Astrocyte (in vitro differentiated cells and primary cell): ENCODE measurements at regions not wholly inside any gene's neighbourhood (a gene's known extent, or its start where the extent isn't known, plus 50 kb on each side); places are given as distances from the start of the nearest gene placed in this dataset.
A peak's percentile ranks its signal among the peaks of the same experiment; 100 is the strongest.
"Not testable (repeated sequence)": the region's sequence is repeated elsewhere in the genome, so short reads cannot be mapped to it uniquely, and the experiment has no call there.

ENCODE experiments used
- DNase-seq: peaks from one replicate; pipeline ENCODE4 v3.0.0-alpha.2; 2010; ENCODE audit warnings: low read depth
- FAIRE-seq: peaks from 2 replicates; lab custom pipeline; 2011; peaks lifted over from hg19 to GRCh38; lab: Jason Lieb, UNC
- H2AFZ ChIP-seq: 2 replicates; pipeline ENCODE4 v1.6.0; 2012; ENCODE audit warnings: low read depth, low read length, inconsistent platforms
- H3K27ac ChIP-seq: 2 replicates; pipeline ENCODE4 v1.5.1; 2011; ENCODE audit warnings: low read depth, low read length, inconsistent platforms
- H3K27me3 ChIP-seq: 2 replicates; pipeline ENCODE4 v1.6.0; 2011; ENCODE audit warnings: low read length, inconsistent platforms; ENCODE audit not compliant: insufficient read depth
- H3K36me3 ChIP-seq: 2 replicates; pipeline ENCODE4 v1.5.1; 2011; ENCODE audit warnings: low read length, inconsistent platforms; ENCODE audit not compliant: insufficient read depth
- H3K4me1 ChIP-seq: 2 replicates; pipeline ENCODE4 v1.5.1; 2011; ENCODE audit warnings: low read length, inconsistent platforms; ENCODE audit not compliant: insufficient read depth
- H3K4me2 ChIP-seq: 2 replicates; pipeline ENCODE4 v1.6.0; 2012; ENCODE audit warnings: low read length, inconsistent platforms
- H3K4me3 ChIP-seq: 2 replicates; pipeline ENCODE4 v1.5.1; 2011; ENCODE audit warnings: low read depth, mild to moderate bottlenecking, low read length, inconsistent platforms; ENCODE audit not compliant: insufficient read depth
- H3K79me2 ChIP-seq: 2 replicates; pipeline ENCODE4 v1.6.0; 2012; ENCODE audit warnings: mild to moderate bottlenecking, low read length, inconsistent platforms; ENCODE audit not compliant: insufficient read depth
- H3K9ac ChIP-seq: 2 replicates; pipeline ENCODE4 v1.6.0; 2012; ENCODE audit warnings: mild to moderate bottlenecking, low read length, inconsistent platforms
- H3K9me3 ChIP-seq: 2 replicates; pipeline ENCODE4 v1.5.1; 2012; ENCODE audit warnings: low read depth, mild to moderate bottlenecking, low read length, inconsistent platforms; ENCODE audit not compliant: insufficient read depth
- H4K20me1 ChIP-seq: 2 replicates; pipeline ENCODE4 v1.6.0; 2012; ENCODE audit warnings: low read length, inconsistent platforms; ENCODE audit not compliant: insufficient read depth
- H3K27ac Mint-ChIP-seq: one replicate; pipeline ENCODE4 v1.8.0; 2021; ENCODE audit warnings: mild to moderate bottlenecking, mixed read lengths; ENCODE audit not compliant: unreplicated experiment
- H3K27me3 Mint-ChIP-seq: one replicate; pipeline ENCODE4 v1.8.0; 2021; ENCODE audit warnings: low read depth, mixed read lengths; ENCODE audit not compliant: unreplicated experiment
- H3K36me3 Mint-ChIP-seq: one replicate; pipeline ENCODE4 v1.8.0; 2021; ENCODE audit warnings: low read depth, mixed read lengths; ENCODE audit not compliant: unreplicated experiment
- H3K4me1 Mint-ChIP-seq: one replicate; pipeline ENCODE4 v1.8.0; 2021; ENCODE audit warnings: low read depth, mixed read lengths; ENCODE audit not compliant: unreplicated experiment
- H3K4me3 Mint-ChIP-seq: one replicate; pipeline ENCODE4 v1.8.0; 2021; ENCODE audit warnings: mild to moderate bottlenecking, moderate library complexity, mixed read lengths; ENCODE audit not compliant: unreplicated experiment
- H3K9me3 Mint-ChIP-seq: one replicate; pipeline ENCODE4 v1.8.0; 2021; ENCODE audit warnings: mild to moderate bottlenecking, mixed read lengths; ENCODE audit not compliant: unreplicated experiment
- EZH2 ChIP-seq: IDR thresholded peaks from 2 replicates; pipeline ENCODE4 v1.6.1; 2012; ENCODE audit warnings: mild to moderate bottlenecking, low read length, inconsistent platforms; ENCODE audit not compliant: insufficient read depth
- TF ChIP-seq, protein P1 (sequence below): IDR thresholded peaks from 2 replicates; pipeline ENCODE4 v1.5.1; 2011; ENCODE audit warnings: low read depth, mild to moderate bottlenecking, inconsistent platforms, low read length, moderate library complexity; ENCODE audit not compliant: insufficient read depth

DNA sequence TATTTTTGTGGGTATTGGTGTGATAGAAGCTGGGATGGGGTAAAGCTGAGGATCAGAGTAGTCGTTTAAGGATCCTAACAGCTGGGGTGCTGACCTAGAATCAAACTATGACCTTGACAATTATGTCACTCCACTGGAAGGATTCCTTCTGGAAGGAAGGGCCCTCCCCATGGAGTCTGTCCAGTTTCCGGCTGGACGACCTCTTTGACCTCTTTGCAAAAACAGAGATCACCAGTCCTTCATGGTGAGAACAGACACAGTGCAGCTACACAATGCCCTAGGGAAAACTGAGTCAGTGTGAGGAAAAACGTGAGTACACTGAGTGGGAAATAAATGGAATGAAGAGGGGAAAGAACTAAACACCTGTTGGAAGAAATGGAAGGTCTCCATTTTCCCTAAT, 445.6 kb downstream of the MAT2B start:
- Mint-ChIP-seq H3K9me3 (peaks cover 3% of the 10 kb centered on the region), H3K27ac (no peak overlapping the region), H3K36me3 (no peaks in the 10 kb centered on the region), H3K4me1 (peaks cover 2% of the 10 kb centered on the region), H3K27me3 (peaks cover 2% of the 10 kb centered on the region), H3K4me3 (no peak overlapping the region)
- no peak overlapping the region for H3K9ac ChIP-seq
- no peaks in the 10 kb centered on the region for H3K36me3 ChIP-seq
- no peak overlapping the region for H3K4me2 ChIP-seq
- FAIRE-seq: no peak
- DNase-seq: no peak
- no peaks in the 10 kb centered on the region for H3K9me3 ChIP-seq
- H3K4me3 ChIP-seq: no peak overlapping the region
- no peaks in the 10 kb centered on the region for H3K79me2 ChIP-seq
- no peaks in the 10 kb centered on the region for H4K20me1 ChIP-seq
- no peak for TF ChIP-seq EZH2
- TF ChIP-seq, protein P1, sequence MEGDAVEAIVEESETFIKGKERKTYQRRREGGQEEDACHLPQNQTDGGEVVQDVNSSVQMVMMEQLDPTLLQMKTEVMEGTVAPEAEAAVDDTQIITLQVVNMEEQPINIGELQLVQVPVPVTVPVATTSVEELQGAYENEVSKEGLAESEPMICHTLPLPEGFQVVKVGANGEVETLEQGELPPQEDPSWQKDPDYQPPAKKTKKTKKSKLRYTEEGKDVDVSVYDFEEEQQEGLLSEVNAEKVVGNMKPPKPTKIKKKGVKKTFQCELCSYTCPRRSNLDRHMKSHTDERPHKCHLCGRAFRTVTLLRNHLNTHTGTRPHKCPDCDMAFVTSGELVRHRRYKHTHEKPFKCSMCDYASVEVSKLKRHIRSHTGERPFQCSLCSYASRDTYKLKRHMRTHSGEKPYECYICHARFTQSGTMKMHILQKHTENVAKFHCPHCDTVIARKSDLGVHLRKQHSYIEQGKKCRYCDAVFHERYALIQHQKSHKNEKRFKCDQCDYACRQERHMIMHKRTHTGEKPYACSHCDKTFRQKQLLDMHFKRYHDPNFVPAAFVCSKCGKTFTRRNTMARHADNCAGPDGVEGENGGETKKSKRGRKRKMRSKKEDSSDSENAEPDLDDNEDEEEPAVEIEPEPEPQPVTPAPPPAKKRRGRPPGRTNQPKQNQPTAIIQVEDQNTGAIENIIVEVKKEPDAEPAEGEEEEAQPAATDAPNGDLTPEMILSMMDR: no peak
- H3K4me1 ChIP-seq: no peaks in the 10 kb centered on the region
- H3K27ac ChIP-seq: no peak overlapping the region
- no peak overlapping the region for H2AFZ ChIP-seq
- no peaks in the 10 kb centered on the region for H3K27me3 ChIP-seq

DNA sequence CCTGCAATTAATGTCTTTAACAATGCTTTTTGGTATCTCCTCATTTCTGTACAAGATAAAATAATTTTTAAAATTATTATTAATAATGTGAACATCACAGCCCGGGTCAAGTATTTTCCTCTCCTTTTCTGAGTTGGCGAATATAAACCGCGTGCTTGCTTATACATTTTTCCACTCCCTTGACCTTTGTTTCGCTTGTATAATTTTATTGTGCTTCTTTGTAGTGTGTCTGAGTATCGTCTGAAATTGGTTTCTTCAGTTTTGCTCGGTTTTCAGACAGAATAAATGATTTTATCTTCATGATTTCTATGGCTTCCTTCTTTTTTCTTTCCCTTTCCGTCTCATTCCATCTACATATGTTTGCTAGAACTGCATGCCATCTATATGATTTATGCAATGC, 448.5 kb downstream of the MAT2B start:
- H3K4me3 ChIP-seq: no peak overlapping the region
- no peak overlapping the region for H3K9ac ChIP-seq
- FAIRE-seq (no peak), DNase-seq (no peak)
- H3K27me3 ChIP-seq: no peaks in the 10 kb centered on the region
- no peak overlapping the region for H3K4me2 ChIP-seq
- no peak overlapping the region for H2AFZ ChIP-seq
- H3K79me2 ChIP-seq: no peaks in the 10 kb centered on the region
- H3K9me3 ChIP-seq: no peaks in the 10 kb centered on the region
- H3K4me1 ChIP-seq: no peaks in the 10 kb centered on the region
- H4K20me1 ChIP-seq: no peaks in the 10 kb centered on the region
- H3K27me3 Mint-ChIP-seq: peaks cover 2% of the 10 kb centered on the region
- no peak overlapping the region for H3K4me3 Mint-ChIP-seq
- H3K4me1 Mint-ChIP-seq: peaks cover 2% of the 10 kb centered on the region
- peaks cover 2% of the 10 kb centered on the region for H3K9me3 Mint-ChIP-seq
- H3K36me3 ChIP-seq: no peaks in the 10 kb centered on the region
- H3K36me3 Mint-ChIP-seq: no peaks in the 10 kb centered on the region
- no peak overlapping the region for H3K27ac Mint-ChIP-seq
- no peak for TF ChIP-seq EZH2
- no peak overlapping the region for H3K27ac ChIP-seq

DNA sequence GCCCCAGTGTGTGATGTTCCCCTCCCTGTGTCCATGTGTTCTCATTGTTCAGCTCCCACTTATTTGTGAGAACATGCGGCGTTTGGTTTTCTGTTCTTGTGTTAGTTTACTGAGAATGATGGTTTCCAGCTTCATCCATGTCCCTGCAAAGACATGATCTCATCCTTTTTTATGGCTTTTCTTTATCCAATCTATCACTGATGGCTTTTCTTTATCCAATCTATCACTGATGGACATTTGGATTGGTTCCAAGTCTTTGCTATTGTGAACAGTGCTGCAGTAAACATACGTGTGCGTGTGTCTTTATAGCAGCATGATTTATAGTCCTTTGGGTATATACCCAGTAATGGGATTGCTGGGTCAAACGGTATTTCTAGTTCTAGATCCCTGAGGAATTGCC, 455.8 kb downstream of the MAT2B start:
- not testable (repeated sequence) for H3K27ac Mint-ChIP-seq, H3K4me1 Mint-ChIP-seq

DNA sequence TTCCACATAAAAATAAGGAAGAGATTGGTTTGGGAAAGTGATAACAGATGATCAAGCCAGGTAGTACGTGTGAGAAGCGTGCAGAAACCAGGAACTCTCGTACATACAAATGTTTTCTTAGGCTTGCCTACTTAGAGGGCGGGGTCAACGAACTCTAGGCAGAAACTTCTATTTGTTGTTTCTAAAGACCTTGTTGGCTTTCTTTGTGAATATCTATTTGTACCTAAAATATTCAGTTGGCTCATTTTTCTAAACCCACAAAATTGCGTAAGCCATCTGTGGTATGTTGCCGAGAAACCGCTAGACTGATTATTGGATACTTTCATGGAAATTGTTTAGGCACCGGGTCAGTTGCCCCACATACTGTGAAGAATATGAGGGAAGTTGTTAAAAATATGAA, 458.5 kb downstream of the MAT2B start:
- peak; percentile 42 for DNase-seq
- H3K9me3 ChIP-seq: no peaks in the 10 kb centered on the region
- no peak overlapping the region for H3K4me3 ChIP-seq
- no peaks in the 10 kb centered on the region for H3K36me3 ChIP-seq
- H3K4me1 Mint-ChIP-seq: peaks cover 2% of the 10 kb centered on the region
- no peak for FAIRE-seq
- no peak overlapping the region for H3K9ac ChIP-seq
- no peaks in the 10 kb centered on the region for H3K4me1 ChIP-seq
- no peak overlapping the region for H3K27ac ChIP-seq
- no peaks in the 10 kb centered on the region for H3K27me3 Mint-ChIP-seq
- no peaks in the 10 kb centered on the region for H3K79me2 ChIP-seq
- H3K9me3 Mint-ChIP-seq: no peaks in the 10 kb centered on the region
- no peak for TF ChIP-seq EZH2
- TF ChIP-seq, protein P1: no peak
- H3K27me3 ChIP-seq: no peaks in the 10 kb centered on the region
- H3K4me2 ChIP-seq: no peak overlapping the region
- H3K27ac Mint-ChIP-seq: no peak overlapping the region
- H3K4me3 Mint-ChIP-seq: no peak overlapping the region
- H4K20me1 ChIP-seq: no peaks in the 10 kb centered on the region
- H3K36me3 Mint-ChIP-seq: no peaks in the 10 kb centered on the region
- H2AFZ ChIP-seq: no peak overlapping the region

More for the DNA sequence above, 455.8 kb downstream of the MAT2B start:
- not testable (repeated sequence) for H2AFZ ChIP-seq, H3K36me3 ChIP-seq, H3K79me2 ChIP-seq, H3K27me3 ChIP-seq, H3K4me3 Mint-ChIP-seq, H3K27ac ChIP-seq, H3K9ac ChIP-seq, H4K20me1 ChIP-seq, H3K4me3 ChIP-seq, H3K4me1 ChIP-seq, H3K9me3 ChIP-seq, DNase-seq, FAIRE-seq, H3K27me3 Mint-ChIP-seq, H3K36me3 Mint-ChIP-seq, H3K4me2 ChIP-seq, H3K9me3 Mint-ChIP-seq
